Fibroblast of skin of right biceps (primary cell): ENCODE measurements at regions not wholly inside any gene's neighbourhood (a gene's known extent, or its start where the extent isn't known, plus 50 kb on each side); places are given as distances from the start of the nearest gene placed in this dataset.
A peak's percentile ranks its signal among the peaks of the same experiment; 100 is the strongest.

Experiments
- DNase-seq: peaks from one replicate; pipeline ENCODE4 v3.0.0-alpha.2; 2013

DNA sequence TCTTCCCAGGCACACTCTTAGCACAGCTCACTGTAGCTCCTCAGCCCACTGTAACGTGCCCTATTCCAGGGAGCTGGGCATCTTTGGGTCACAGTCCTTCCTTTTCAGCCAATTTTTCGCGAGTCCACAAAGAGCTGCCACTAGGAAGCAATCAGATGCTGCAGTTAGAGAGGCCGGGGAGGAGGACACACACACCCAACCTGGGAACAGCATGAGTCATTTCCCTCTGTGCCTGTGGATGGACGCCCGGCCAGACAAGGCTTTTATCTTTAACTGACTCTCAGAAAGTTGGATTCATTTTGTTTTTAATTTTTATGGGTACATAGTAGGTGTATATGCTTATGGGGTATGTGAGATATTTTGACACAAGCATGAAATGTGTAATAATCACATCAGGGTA is 918.6 kb downstream of the UQCRFS1 start:
- DNase-seq, result peak; percentile 70

DNA sequence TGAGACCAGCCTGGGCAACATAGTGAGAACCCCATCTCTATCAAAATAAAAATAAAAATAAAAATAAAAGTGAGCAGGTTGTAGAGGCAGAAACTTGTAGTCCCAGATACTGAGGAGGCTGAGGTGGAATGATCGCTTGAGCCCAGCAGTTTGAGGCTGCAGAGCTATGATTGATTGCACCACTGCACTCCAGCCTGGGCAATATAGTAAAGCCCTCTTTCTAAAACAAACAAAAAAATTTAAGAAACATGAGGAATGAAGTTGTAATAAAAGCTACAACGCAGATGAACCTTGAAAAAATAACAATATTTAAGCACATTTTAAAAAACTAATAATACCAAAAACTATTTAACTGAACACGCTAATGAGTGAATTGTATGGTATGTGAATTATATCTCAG is 919.3 kb downstream of the UQCRFS1 start:
- DNase-seq, result no peak

DNA sequence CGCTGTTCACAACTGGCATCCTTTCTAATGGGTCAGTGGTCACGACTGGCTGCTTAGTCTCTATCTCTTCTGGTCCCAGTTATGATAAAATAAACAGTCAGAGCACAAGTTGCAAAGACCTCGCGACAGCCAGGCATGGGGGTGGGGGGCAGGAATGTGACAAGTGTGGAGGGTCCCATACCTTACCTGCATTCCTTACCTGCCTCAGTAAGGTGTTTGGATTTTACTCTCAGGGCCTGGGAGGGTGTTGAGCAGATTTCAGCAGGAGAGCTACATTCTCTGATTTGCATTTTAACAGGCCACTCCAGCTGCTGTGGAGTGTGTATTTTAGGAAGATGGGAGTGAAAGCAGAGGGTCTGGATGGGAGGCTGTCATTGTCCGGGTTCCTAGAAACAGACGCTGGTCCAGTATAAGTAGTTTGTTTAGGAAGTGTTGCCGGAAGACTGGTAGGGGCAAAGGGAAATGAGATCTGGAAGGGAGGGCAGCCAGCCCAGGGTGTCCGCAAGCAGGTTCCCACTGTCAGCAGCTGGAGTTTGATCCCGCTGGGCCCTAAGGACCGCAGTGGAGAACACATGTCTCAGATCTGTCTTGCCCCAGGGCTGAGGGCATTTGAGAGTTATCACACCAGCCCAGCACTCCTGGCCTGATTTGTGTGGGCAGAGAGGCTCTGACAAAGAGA is 920.0 kb downstream of the UQCRFS1 start:
- no peak for DNase-seq

DNA sequence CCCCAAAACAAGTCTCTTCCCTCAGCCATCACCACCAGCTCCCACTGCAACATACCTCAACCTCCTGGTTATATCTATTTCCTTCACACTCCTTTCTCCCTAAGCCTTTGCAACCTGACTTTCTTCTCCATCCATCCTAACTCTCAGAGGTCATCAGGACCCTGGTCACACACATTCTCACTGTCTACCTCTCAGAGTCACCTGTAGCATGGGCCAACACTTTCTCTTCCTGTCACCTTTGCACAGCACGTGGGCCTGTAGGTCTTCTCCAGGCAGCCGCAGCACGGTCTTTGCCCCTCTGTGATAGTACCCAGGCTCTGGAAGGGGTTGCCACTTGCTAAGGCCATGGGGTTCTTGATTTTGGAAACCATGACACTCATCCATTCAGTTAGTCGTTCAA is 921.1 kb downstream of the UQCRFS1 start:
- no peak for DNase-seq

DNA sequence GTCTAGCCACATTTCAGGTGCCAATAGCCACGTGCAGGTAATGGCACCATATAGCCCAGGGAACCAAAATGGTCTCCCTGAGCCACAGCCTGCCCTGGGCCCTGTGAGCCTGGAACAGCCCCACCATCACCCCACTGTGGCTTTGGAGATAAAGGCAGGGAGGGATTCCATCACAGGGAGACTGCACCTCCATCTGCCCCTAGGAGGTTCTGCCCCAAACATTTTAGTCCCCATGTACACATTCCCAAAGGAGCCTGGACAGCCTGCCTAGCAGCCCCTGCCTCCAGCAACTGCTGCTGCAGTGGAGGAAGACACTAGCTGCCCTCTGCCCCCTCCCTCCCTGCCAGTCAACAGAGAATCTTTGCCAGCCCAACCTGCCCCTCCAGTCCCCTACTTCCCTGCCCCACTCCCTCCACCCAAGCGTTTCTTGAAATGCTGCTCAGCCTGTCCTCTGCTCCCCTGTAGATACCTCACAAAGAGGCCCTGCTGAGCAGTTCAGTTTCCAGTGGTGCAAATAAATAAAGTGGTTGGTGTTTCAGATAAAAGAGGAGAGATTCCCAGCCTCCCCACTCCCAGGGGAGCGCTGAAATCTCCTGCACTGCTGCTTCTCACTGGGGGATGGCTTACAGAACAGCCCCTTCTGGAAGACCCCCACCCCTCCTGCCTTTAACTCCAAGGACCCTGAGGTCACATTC is 921.8 kb downstream of the UQCRFS1 start:
- no peak for DNase-seq

DNA sequence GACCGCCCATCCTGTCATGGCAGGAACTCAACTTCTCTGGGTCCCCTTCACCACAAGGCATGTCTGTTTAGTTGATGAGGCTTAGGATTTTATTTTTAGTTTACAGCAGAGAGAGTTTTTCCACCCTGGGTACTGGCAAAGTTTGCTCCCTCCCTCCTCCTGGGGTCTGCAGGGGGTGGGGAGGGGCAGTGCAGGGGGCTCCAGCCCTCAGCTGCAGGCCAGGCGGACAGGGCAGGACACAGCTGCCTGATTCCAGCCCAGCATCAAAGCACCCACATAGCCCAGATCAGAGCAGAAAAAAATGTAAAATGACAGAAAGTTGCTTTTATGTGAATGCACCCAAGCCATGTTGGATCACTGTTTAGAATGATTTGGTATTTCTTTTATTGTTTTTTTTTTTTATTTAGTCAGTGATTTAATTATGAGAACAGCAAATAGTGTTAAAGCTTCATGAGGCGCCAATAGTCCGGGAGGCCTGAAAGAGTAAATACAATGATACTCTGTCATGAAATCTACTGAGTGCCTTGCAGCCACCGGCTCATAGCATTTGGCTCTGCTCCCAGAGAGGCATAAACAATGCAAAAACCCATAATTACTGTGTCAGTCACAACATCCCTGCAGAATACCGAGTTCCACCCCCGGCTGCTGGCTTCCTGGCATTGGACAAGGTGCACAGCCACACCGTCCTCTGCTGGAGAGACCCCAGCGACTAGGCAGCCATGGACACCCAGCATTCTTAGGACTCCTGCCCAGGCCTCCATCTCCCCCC is 923.5 kb downstream of the UQCRFS1 start:
- DNase-seq, result peak; percentile 79

DNA sequence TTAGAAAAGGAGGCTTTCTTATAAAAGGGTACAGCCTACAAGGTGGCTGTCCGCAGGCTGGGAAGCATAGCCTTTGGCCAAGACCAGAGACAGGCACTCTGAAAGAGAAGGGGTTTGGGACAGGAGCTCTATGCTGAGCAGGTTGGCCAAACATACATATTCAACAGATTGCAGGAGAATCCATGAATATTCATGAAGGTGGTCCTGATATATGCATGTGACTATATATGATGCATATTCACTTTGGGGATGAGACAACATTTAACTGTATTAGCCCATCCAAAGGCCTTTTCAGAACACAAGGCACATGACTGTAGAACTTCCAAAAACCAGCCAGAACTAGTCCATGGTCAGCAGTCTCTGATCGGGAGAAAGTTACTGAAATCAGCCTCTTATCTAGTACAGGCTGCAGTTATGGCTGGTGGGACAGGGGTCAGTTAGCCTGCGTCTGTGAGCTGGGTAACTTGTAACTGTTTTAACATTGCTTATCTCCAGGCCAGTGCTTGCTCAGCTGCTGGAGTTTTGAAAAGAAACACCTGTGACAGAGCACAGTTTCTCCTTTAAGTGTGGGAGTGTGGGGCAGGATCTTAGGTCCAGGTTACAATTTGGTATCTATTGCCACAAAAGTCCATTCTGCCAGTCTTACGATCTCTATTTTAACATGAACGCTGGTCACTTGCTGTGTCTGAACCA is 924.2 kb downstream of the UQCRFS1 start:
- no peak for DNase-seq

DNA sequence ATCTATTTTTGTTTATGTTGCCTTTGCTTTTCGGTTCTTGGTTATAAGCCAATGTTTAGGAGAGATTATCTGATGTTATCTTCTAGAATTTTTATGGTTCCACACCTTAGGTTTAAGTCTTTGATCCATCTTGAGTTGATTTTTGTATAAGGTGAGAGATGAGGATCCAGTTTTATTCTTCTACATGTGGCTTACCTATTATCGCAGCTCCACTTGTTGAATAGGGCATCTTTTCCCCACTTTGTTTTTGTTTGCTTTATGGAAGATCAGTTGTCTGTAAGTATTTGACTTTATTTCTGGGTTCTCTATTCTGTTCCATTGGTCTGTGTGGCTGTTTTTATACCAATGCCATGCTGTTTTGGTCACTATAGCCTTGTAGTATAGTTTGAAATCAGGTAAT is 927.0 kb downstream of the UQCRFS1 start:
- no peak for DNase-seq

DNA sequence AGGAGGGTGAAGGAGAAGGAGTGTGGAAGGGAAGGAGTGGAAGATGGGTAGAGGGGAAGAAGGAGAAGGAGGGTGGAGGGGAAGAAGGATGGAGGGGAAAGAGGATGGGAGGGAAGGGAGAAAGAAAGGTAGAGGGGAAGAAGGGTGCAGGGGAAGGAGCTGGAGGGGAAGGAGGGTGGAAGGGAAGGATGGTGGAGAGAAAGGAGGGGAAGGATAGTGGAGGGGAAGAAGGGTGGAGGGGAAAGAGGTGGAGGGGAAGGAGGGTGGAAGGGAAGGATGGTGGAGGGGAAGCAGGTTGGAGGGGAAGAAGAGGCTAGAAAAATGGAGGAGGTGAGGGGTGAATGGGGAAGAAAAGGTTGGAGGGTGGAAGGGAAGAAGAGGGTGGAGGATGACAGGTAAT is 927.9 kb downstream of the UQCRFS1 start:
- DNase-seq, result no peak

DNA sequence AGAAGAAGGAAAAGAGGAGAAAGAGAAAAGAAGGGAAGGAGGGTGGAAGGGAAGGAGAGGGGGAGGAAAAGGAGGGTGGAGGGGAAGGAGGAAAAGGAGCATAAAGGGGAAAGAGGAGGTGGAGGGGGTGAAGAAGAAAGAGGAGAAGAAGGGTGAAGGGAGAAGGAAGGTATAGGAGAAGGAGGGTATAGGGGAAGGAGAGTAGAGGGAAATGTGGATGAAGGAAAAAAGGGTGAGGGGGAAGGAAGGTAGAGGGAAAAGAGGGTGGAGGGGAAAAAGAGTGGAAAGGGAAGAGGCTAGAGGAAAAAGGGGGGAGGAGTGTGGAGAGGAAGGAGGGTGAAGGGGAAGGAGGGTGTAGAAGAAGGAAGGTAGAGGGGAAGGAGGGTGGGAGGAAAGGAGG is 928.6 kb downstream of the UQCRFS1 start:
- DNase-seq, result no peak

DNA sequence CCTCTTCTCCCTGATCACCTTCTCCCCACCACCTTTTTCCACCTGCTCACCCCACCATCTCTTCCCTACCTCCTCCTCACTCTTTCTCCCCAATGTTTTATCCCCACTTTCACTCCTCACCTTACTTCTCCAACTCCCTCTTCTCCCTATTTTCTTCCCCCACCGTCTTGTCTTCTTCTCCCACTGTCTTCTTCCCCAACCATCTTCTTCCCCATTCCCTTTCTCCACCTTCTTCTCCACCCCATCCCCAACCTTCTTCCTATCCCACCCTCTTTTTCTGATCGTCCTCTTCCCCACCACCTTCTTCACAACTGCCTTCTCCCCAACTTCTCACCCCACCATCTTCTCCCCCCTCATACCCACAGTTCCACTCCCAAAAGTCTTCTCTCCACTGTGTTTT is 929.4 kb downstream of the UQCRFS1 start:
- DNase-seq, result no peak

DNA sequence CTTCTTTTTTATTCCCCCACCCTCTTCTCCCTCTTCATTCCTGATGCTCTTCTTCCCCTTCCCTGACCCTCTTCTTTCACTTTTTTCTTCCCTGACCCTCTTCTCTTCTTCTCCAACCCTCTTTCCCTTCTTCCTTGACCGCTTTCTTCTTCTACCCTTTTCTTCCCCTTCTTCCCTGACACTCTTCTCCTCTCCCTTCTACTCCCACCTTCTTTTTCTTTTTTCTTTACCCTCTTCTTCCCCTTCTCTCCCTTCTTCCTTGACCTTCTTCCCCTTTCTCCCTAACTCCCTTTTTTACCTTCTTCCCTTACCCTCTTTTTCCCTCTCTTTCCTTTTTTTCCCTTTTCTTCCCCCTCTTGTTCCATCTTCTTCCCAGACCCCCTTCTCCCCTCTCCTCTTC is 931.3 kb downstream of the UQCRFS1 start:
- DNase-seq, result no peak

DNA sequence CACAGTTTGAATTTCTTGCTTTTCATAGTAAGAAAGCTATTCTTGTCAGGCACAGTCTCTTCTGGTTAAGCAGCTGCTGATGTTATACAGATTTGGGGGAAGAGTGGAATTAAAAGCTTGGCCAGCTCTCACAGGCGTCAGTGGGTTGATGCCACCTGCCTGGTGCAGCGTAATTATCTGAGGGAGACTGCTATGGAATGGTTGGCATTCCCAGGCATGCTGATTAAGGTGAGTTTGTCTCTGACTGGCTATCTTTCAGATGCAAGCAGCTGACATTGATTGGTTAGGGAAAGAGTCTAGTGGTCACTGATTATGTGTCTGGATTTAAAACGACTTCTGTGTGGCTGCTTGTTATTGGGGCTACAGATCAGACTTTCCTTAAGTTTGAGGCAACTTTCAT is 948.4 kb downstream of the UQCRFS1 start:
- DNase-seq, result no peak

DNA sequence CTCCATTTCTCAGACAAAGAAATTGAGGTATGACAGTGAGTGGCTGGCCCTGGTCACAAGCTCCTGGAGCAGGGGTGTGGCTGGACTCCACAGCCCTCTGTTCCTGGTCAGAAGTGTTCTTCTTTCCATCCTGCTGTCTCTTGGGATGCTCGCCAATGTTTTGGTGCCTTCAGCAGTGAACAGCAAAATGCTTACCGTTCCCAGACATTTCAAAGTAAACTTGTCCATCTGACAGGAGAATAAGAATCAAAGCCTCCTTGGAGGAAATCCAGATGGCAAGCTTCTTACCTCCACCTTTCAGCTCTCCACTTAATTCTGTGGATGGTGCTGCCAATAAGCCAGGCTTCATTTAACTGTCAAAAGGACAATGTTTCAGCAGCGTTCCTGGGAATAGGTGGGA is 954.1 kb downstream of the UQCRFS1 start:
- DNase-seq, result no peak

DNA sequence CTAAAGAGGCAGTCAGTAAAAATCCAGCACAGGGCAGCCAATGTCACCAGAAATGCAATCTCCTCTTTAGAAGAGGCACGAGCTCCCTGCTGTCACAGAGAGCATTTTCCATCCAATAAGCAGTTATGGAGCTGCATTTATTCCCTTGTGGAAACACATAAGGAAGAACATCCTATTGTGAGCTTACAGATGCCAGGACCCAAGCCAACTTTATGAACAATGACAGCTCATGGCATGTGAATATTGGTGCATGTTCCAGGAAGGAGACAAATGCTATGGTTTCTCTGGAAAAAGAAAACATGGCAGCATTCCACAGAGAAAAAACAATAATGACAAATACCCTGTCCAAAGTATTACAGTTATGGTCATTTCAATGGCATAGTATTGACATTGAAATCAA is 955.6 kb downstream of the UQCRFS1 start:
- no peak for DNase-seq

DNA sequence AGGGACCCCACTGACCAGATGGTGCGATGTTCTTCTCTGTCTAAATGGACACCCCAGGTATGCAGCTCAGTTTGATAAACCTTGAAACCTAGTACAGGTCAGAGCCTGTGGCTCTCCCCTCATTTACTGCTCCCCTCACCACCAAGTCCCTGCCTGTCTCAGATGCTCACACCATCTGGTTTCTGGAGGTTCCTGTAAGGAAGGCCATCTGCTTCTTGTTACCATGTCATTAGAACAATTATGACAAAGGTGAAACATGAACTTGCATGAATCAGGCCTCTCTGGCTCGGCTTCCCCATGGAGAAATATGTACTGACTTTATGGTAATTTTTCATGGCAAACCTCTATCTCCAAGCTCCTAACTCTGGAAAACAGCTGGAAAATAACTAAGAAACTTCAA is 965.7 kb downstream of the UQCRFS1 start:
- DNase-seq, result no peak

DNA sequence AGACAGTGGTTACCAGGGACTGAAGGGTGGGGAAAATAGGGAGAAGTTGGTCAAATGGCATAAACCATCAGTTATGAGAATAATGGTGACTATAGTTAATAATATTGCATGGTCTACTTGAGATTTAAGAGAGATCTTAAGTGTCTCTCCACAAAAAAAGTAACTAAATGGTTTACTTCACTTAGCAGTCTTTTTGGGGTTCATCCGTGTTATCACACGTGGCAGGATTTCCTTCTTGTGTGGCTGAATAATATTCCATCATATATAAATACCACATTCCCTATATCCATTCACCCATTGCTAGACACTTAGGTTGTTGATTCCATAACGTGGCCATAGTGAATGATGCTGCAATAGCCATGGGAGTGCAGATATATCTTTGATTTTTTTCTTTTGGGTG is 967.0 kb downstream of the UQCRFS1 start:
- no peak for DNase-seq

DNA sequence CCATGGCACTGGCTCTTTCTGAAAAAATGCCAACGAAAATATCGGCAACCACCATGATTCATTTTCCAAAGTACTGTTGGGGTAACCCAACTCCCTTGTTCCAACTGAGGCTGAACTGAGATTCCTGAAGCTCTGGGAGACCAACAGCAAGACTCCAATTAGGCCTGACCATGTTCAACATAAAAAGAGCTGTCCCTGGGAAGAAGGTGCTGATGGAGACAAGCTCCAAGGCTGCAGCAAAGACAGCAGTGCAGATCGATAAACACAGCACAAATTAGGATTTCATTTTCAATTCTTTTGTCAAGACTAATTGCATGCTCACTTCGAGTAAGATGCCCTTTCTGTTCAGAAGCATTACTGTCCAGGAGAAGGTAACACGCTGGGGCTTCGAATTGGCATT is 968.0 kb downstream of the UQCRFS1 start:
- DNase-seq, result no peak

DNA sequence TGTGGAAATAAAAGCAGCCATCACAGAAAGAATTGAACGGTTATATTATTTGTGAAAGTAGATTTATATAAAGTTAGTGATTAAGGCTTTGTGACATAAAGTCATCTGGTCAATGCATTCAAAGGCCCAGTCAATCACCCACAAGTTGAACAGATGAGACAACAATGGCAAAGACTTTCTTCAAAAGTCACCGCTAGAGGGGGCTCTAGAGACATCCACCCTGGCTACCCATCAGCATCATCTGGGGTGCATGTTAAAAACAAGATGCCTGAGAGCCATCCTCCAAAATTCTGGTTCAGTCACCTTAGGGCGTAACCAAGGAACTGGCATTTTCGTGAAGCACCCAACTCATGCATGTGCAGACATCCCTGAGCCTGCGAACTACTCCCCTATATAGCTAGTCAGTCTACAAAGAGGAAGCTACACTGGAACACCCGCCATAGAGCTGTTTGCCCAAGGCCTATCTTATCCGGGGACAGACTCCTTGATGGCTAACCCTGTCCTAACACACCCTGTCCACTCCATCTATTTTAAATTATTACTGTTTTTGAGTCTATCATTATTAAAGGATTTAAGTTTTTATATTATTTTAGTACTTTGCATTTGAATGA is 970.5 kb downstream of the UQCRFS1 start:
- DNase-seq, result peak; percentile 48

DNA sequence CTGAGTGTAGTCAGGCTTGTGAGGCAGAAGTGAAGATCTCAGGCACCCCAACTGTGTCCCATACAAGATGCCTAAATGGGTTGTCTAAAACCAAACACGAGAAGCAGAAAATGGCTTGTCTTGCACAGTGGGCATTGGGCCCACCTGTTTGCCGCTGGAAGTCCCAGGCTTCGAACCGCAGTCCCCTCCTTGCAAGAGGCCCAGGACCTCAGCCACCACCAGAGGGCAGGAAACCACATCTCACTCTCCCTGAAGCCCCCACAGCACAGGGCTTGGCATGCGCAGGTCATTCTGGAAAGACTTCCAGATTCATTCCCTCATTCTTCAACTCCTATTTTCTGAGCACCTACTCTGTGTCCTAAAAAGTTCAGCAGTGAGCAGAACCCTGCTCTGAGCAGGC is 973.7 kb downstream of the UQCRFS1 start:
- peak; percentile 3 for DNase-seq

DNA sequence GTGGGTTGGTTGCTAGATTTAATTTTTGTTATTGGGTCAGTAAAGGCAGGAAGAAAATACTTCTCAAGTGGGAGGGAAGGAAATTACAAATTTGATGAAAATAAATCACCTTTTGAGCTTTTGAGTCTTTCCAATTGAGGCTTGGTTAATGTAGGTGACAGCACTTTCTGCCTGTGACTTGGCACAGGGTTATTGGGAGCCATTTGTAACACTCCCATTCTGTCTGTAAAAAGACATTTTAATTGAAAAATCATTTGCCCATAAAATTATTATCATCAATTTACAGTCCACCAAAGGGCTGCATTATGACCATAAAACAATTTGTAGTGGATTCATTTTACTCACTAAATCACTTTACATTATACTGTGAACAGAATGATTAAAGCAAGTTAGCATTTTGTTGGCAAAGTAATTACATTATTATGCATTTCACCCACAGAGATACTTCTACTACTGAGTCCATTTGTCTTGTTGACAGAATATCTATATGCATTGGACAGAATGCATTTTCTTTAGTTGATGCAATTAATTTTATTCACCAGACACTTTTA is 974.6 kb downstream of the UQCRFS1 start:
- no peak for DNase-seq

DNA sequence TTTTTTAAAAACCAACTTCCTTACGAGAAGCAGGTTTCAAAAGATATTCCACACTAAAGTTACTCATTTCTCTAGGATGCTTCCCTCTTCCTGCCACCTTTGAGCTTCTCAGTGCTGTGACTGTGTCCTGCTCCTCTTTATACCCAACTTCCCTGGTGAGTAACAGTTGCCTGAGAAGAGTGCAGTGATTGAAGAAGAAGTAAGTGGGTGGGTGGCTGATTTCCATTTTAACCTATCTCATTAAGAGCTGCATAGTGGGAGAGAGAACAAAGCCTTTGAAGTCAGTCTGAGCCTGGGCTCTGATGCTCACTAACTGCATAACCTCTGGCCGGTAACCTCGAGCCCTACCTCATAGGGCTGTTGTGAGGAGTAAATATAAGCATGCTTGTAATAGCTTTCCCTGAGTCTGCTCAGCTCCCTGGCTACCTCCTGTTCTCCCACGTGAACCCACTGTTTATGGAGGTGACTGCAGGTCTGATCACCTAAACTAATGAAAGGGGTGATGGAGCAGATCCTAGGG is 977.3 kb downstream of the UQCRFS1 start:
- DNase-seq, result no peak

DNA sequence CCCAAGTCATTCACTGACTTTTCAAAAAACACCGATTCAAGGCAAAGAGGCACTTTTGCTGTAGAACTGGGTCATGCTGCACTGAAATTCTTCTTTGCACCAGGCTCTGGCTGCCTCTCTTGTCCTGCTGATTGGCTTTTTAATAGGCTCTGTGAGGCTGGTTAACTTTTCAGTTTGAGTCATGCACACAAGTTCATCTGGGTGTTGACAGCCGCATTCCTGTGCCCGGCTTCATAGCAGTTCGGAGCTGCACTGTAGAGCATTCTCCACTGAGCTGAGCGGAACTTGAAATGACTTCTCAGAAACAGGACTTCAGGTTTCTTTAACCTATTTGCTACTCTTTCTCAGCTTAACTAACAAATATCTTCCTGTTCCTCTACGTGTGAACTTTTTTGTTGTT is 978.3 kb downstream of the UQCRFS1 start:
- DNase-seq, result peak; percentile 31
